Memory B cell (primary cell): ENCODE measurements at regions not wholly inside any gene's neighbourhood (a gene's known extent, or its start where the extent isn't known, plus 50 kb on each side); places are given as distances from the start of the nearest gene placed in this dataset.
"Not testable (repeated sequence)": the region's sequence is repeated elsewhere in the genome, so short reads cannot be mapped to it uniquely, and the experiment has no call there.

ENCODE experiments used
- ATAC-seq: fragments of 150-1000 bp; cut with Tn5 transposase; 2 replicates; pipeline ENCODE4 v1.10.0; 2021; ENCODE audit warnings: low read depth, mild to moderate bottlenecking, moderate library complexity
- DNase-seq, 2 donors: peaks; one replicate each; pipeline ENCODE4 v3.0.0; 2022; ENCODE audit warnings: low spot score in 2 of 2
- H3K27ac Mint-ChIP-seq: one replicate; pipeline ENCODE4 v1.8.0; 2022; ENCODE audit warnings: mild to moderate bottlenecking, moderate library complexity, mixed read lengths
- H3K27me3 Mint-ChIP-seq: one replicate; pipeline ENCODE4 v1.8.0; 2022; ENCODE audit warnings: mixed read lengths
- H3K36me3 Mint-ChIP-seq: one replicate; pipeline ENCODE4 v1.8.0; 2022; ENCODE audit warnings: mild to moderate bottlenecking, mixed read lengths
- H3K4me1 Mint-ChIP-seq: one replicate; pipeline ENCODE4 v1.8.0; 2022; ENCODE audit warnings: mixed read lengths
- H3K4me3 Mint-ChIP-seq: one replicate; pipeline ENCODE4 v1.8.0; 2022; ENCODE audit warnings: mild to moderate bottlenecking, moderate library complexity, mixed read lengths
- H3K9me3 Mint-ChIP-seq: one replicate; pipeline ENCODE4 v1.8.0; 2022; ENCODE audit warnings: mixed read lengths

DNA sequence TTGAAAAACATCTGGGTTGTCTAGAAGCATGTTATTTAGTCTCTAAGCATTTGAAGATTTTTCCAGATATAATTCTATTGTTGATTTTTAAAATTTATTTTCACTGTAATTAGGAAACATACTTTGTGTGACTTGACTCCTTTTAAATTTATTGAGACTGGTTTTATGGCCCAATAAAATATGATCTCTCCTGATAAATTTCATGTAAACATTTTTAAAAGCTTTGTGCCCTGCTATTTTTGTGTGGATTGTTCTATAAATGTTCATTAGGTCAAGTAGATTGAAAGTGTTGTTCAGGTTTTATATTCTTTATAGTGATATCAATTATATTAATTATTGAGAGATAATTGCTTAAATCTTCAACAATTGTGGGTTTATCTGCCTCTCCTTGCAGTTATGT lies 105.4 kb downstream of the RFX6 start:
- Mint-ChIP-seq H3K27me3 (peaks cover 2% of the 10 kb centered on the region), H3K4me1 (peaks cover 4% of the 10 kb centered on the region), H3K27ac (no peak overlapping the region), H3K9me3 (peaks cover 2% of the 10 kb centered on the region), H3K36me3 (no peaks in the 10 kb centered on the region), H3K4me3 (no peak overlapping the region)
- DNase-seq = no peak
- no peak for ATAC-seq

DNA sequence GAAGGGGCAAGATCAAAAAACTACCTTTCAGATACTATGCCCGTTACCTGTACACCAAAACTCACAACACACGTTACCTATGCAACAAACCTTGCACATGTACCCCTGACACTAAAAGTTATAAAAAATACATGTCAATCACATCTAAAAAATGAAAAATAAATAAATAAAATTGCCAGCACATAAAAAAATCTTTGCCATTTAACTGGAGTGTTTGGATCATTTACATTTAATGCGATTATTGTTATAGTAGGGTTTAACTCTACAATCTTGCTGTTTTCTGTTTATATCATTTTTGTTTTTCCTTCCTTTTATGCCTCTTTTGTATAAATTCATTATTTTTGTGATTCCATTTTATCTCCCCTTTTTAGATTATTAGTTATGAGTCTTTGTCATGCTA lies 106.3 kb downstream of the RFX6 start:
- H3K27ac Mint-ChIP-seq = no peak overlapping the region
- H3K4me1 Mint-ChIP-seq = peaks cover 4% of the 10 kb centered on the region
- no peaks in the 10 kb centered on the region for H3K36me3 Mint-ChIP-seq
- DNase-seq (no peak), ATAC-seq (no peak)
- peaks cover 2% of the 10 kb centered on the region for H3K27me3 Mint-ChIP-seq
- H3K9me3 Mint-ChIP-seq = peaks cover 2% of the 10 kb centered on the region
- no peak overlapping the region for H3K4me3 Mint-ChIP-seq

DNA sequence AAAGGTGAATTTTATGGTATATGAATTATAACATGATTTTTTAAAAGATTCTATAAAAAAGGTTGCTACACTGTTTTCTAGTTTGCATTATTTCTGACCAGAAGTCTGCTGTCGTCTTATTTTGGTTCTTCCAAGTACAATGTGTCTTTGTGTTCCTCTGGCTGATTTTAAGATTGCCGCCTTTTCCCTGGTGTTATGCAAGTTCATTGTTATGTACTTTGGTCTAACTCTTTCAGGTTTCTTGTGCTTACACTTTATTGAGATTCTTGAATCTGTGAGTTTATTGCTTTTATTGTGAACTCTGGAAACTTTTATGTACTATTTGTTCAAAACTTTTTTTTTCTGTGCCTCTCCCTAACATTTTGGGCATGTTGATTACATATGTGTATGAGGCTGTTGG lies 109.8 kb downstream of the RFX6 start:
- no peaks in the 10 kb centered on the region for H3K36me3 Mint-ChIP-seq

DNA sequence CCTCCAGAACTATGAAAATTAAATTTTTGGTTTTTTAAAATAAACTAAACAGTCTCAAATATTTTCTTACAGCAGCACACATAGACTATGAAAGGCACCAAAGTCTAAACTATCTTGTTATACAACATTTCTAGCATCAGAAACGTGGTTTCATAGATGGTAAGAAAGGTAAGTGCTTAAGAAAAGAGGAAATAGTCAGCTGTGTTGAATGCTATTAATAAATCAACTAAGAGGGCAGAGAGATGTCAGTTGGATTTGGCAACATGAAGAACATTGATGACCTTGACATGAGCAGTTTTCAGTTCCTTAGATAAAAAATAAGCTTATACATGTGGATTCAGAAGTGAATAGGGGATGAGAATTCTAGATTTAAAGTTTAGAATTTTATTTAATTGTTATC lies 113.6 kb downstream of the RFX6 start:
- Mint-ChIP-seq H3K9me3 (no peaks in the 10 kb centered on the region), H3K4me1 (no peaks in the 10 kb centered on the region), H3K36me3 (no peaks in the 10 kb centered on the region), H3K4me3 (no peak overlapping the region), H3K27me3 (no peaks in the 10 kb centered on the region), H3K27ac (no peak overlapping the region)
- DNase-seq (no peak), ATAC-seq (no peak)

More for the DNA sequence above, 109.8 kb downstream of the RFX6 start:
- H3K27ac Mint-ChIP-seq = no peak overlapping the region
- no peak for DNase-seq
- no peaks in the 10 kb centered on the region for H3K27me3 Mint-ChIP-seq
- H3K4me3 Mint-ChIP-seq = no peak overlapping the region
- peaks cover 2% of the 10 kb centered on the region for H3K9me3 Mint-ChIP-seq
- no peak for ATAC-seq
- no peaks in the 10 kb centered on the region for H3K4me1 Mint-ChIP-seq

DNA sequence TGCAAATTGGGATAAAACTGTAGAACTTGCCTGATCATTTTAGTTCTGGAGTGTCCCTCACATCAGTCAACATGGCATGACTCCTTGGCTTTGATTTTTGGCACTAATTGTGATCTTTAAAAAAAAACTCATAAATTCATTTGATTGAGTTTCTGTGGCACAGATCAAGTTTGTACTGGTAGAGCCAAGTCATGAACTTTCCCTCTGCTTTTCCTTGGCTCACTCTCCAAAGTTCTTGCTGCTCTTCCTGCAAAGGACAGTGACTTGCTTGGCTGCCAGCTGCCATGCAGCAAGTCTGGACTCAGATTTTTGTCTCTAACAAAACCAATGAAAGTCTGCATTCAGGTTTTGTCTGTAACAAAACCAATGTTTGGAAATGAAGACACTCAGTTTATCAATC lies 115.5 kb downstream of the RFX6 start:
- H3K4me3 Mint-ChIP-seq = no peak overlapping the region
- ATAC-seq = no peak
- DNase-seq = no peak
- no peaks in the 10 kb centered on the region for H3K4me1 Mint-ChIP-seq
- H3K36me3 Mint-ChIP-seq = no peaks in the 10 kb centered on the region
- H3K27me3 Mint-ChIP-seq = no peaks in the 10 kb centered on the region
- H3K9me3 Mint-ChIP-seq = no peaks in the 10 kb centered on the region
- H3K27ac Mint-ChIP-seq = no peak overlapping the region

DNA sequence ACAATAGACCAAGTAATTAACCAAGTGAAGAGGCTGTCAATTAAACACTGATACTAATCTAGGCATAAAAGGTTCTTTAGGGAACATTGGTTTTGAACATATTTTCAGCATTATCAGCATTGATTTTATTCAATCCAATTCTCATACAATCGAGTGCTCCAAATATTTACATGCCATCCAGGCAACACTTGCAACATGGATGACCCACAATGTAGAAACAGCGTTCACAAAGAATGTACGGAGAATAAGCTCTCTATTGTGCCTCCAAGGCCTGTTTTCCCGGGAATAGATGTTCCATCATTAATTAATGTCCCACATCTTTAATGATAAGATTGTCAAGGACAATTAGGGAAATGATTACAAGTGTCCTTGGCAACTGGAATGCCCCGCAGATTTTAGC lies 117.4 kb downstream of the RFX6 start:
- ATAC-seq (no peak), DNase-seq (no peak)
- Mint-ChIP-seq H3K4me3 (no peak overlapping the region), H3K36me3 (no peaks in the 10 kb centered on the region), H3K27ac (no peak overlapping the region), H3K27me3 (no peaks in the 10 kb centered on the region), H3K9me3 (no peaks in the 10 kb centered on the region), H3K4me1 (no peaks in the 10 kb centered on the region)

DNA sequence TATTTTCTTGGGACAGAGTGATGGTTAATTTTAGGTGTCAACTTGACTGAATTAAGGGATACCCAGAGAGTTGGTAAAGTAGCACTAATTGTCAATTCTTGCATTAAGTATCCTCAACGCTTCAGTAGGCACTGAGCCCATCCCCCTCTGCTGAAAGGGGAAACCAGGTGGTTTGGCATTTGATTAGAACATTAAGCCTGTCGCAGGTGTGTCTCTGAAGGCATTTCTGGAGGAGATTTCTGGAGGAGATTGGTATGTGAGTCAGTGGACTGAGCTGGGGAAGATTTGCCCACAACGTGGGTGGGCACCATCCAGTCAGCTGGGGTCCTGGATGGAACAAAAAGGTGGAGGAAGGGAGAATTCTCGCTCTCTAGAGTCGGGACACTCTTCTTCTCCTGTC lies 119.8 kb downstream of the RFX6 start:
- H3K27me3 Mint-ChIP-seq = no peaks in the 10 kb centered on the region
- H3K36me3 Mint-ChIP-seq = no peaks in the 10 kb centered on the region
- no peaks in the 10 kb centered on the region for H3K9me3 Mint-ChIP-seq
- H3K27ac Mint-ChIP-seq = no peak overlapping the region
- H3K4me3 Mint-ChIP-seq = no peak overlapping the region
- ATAC-seq = no peak
- DNase-seq = no peak
- no peaks in the 10 kb centered on the region for H3K4me1 Mint-ChIP-seq

DNA sequence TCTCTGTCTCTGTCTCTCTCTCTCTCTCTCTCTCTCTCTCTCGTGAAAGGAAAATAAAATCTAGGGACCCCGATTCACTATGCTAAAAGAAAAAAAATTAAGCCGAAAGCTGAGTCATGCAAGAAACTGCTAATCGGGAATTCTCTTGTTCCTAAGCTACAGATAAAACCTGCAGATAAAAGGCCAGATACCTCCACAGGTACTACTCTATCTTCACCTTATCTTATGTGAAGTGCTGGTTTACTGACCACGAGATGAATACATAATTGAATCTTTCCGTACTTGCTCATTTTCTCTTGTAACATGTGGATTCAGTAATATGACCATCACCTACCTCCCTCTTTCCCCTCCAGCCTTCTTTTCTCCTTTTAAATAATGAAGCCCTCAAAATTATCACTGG lies 120.5 kb downstream of the RFX6 start:
- H3K27ac Mint-ChIP-seq = no peak overlapping the region
- no peaks in the 10 kb centered on the region for H3K4me1 Mint-ChIP-seq
- H3K36me3 Mint-ChIP-seq = no peaks in the 10 kb centered on the region
- H3K4me3 Mint-ChIP-seq = no peak overlapping the region
- no peaks in the 10 kb centered on the region for H3K27me3 Mint-ChIP-seq
- ATAC-seq (no peak), DNase-seq (no peak)
- H3K9me3 Mint-ChIP-seq = no peaks in the 10 kb centered on the region

DNA sequence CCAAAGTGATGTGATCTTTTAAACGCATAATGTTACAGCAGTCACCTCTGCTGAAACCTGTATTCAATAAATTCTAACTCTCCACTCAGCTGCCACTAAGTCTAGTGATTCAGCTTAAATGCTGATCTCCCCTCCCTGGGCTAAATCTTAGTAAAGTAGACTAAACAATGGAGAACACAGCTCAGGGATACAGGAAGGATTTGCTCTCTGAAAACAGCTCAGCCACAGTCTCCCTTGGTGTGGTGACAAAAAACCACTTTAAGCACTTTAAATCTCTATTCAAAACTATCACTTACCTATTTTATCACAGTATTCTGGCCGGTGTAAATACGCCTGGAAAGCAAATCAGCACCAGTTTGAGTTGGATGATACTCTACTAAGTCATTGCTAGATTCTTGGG lies 130.6 kb downstream of the RFX6 start:
- Mint-ChIP-seq H3K9me3 (peaks cover 1% of the 10 kb centered on the region), H3K4me3 (no peak overlapping the region), H3K4me1 (no peaks in the 10 kb centered on the region), H3K27me3 (no peaks in the 10 kb centered on the region), H3K27ac (no peak overlapping the region), H3K36me3 (no peaks in the 10 kb centered on the region)
- ATAC-seq (no peak), DNase-seq (no peak)

DNA sequence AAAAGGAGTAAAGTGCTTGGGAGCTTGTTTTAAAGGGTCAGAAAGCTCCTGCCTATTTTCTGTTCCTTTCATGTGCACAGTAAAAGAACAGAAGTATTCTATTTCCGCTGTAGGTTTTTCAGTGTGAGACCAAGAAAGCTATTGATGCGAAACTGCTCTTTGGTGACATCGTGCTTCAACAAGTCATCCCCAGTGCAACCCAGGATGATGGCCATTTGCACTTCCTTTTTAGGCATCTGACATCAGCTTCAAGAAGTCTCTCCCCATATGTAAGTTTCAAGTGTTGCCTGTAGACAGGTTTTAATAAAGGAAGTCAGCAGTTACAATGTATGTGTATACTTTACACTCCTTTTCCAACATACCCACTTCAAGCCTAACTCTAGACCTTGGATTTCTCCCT lies 131.6 kb downstream of the RFX6 start:
- Mint-ChIP-seq H3K9me3 (peaks cover 3% of the 10 kb centered on the region), H3K4me3 (no peak overlapping the region), H3K4me1 (no peaks in the 10 kb centered on the region), H3K27me3 (no peaks in the 10 kb centered on the region), H3K27ac (no peak overlapping the region), H3K36me3 (no peaks in the 10 kb centered on the region)
- no peak for ATAC-seq
- no peak for DNase-seq

DNA sequence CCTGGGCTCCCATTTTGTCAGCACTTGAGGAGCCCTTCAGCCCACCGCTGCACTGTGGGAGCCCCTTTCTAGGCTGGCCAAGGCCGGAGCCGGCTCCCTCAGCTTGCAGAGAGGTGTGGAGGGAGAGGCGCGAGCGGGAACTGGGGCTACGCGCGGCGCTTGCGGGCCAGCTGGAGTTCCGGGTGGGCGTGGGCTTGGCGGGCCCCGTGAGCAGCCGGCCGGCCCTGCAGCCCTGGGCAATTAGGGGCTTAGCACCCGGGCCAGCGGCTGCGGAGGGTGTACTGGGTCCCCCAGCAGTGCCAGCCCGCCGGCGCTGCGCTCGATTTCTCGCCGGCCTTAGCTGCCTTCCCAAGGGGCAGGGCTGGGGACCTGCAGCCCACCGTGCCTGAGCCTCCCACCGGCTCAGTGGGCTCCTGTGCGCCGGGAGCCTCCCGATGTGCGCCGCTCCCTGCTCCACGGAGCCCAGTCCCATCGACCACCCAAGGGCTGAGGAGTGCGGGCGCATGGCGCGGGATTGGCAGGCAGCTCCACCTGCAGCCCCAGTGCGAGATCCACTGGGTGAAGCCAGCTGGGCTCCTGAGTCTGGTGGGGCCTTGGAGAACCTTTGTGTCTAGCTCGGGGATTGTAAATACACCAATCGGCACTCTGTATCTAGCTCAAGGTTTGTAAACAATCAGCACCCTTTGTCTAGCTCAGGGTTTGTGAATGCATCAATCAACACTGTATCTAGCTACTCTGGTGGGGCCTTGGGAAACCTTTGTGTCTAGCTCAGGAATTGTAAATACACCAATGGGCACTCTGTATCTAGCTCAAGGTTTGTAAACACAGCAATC lies 137.8 kb downstream of the RFX6 start:
- H3K4me1 Mint-ChIP-seq, H3K27ac Mint-ChIP-seq, H3K27me3 Mint-ChIP-seq, H3K9me3 Mint-ChIP-seq, ATAC-seq, DNase-seq, H3K4me3 Mint-ChIP-seq, H3K36me3 Mint-ChIP-seq: not testable (repeated sequence)

DNA sequence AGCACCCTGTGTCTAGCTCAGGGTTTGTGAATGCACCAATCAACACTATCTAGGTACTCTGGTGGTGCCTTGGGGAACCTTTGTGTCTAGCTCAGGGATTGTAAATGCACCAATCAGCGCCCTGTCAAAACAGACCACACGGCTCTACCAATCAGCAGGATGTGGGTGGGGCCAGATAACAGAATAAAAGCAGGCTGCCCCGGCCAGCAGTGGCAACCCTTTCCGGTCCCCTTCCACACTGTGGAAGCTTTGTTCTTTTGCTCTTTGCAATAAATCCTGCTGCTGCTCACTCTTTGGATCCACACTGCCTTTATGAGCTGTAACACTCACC lies 138.4 kb downstream of the RFX6 start:
- not testable (repeated sequence) for H3K27ac Mint-ChIP-seq, H3K4me3 Mint-ChIP-seq, ATAC-seq, H3K27me3 Mint-ChIP-seq, H3K4me1 Mint-ChIP-seq, H3K36me3 Mint-ChIP-seq, H3K9me3 Mint-ChIP-seq, DNase-seq

DNA sequence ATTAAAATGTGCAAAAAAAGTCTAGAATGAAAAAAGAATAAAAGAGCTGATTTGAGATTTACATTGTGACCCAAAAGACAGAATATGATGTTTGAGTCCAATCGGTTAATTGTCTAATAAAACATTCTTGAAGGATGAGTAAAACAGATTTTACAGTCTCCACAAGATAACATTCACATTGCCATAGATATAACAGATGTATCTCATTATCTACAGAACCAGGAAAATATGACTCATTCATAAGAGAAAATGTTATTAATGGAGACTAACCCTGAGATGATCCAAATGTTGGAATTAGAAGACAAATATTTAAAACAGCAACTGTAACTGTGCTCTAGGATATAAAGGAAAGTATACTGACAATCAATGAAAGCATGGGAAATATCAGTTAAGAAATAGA lies 141.7 kb downstream of the RFX6 start:
- Mint-ChIP-seq H3K4me3 (no peak overlapping the region), H3K9me3 (peaks cover 3% of the 10 kb centered on the region), H3K27me3 (no peaks in the 10 kb centered on the region), H3K27ac (no peak overlapping the region), H3K4me1 (no peaks in the 10 kb centered on the region), H3K36me3 (no peaks in the 10 kb centered on the region)
- ATAC-seq = no peak
- no peak for DNase-seq

DNA sequence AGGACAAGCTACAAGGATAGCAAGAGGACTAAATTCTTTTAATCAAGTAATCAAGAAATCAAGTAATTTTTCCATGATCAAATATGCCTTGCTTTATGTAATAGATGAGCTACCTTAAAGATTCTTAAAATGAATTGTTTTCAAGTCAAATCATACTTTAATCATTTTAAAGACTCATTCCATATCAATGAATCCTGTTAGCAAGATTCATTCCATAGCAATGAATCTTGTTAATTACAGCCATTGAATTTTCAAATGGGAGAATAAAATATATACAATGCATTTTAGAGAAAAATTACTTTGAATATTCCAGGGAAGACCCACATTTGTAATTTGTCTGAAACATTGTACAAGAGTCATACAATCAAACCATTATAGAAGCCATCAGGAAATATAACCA lies 145.7 kb downstream of the RFX6 start:
- Mint-ChIP-seq H3K36me3 (no peaks in the 10 kb centered on the region), H3K27ac (no peak overlapping the region), H3K9me3 (no peaks in the 10 kb centered on the region), H3K4me1 (no peaks in the 10 kb centered on the region), H3K4me3 (no peak overlapping the region), H3K27me3 (peaks cover 3% of the 10 kb centered on the region)
- DNase-seq (no peak), ATAC-seq (no peak)

DNA sequence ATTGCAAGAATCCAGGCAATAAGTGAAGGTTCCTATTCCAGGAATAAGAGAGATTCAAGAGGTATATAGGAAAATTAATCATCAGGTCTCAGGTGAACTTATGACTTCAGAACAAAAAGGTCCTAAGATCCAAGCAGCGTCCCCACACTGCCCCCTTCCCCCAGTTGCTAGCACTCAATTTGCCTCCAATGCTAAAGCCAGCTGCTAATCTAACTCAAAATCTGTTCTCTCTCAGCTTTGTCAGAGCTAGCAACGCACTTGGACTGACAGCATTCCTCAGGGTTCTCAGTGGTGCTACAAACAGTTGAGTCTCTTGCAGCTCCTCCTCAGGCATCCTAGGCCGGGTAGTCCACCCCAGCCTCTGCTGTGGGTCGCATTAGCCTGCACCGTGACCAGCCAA lies 148.3 kb downstream of the RFX6 start:
- no peak overlapping the region for H3K27ac Mint-ChIP-seq
- ATAC-seq (no peak), DNase-seq (no peak)
- no peak overlapping the region for H3K4me3 Mint-ChIP-seq
- no peaks in the 10 kb centered on the region for H3K4me1 Mint-ChIP-seq
- no peaks in the 10 kb centered on the region for H3K9me3 Mint-ChIP-seq
- peaks cover 3% of the 10 kb centered on the region for H3K27me3 Mint-ChIP-seq
- H3K36me3 Mint-ChIP-seq = no peaks in the 10 kb centered on the region
